ENCODE measurements at regions not wholly inside any gene's neighbourhood (a gene's known extent, or its start where the extent isn't known, plus 50 kb on each side); places are given as distances from the start of the nearest gene placed in this dataset.

GRCh38 chr6:92827104-92827503 lies 592.3 kb downstream of the EPHA7 start:
- no peak for DNase-seq

- DNase-seq = no peak
Measured at GRCh38 chr6:92826633-92827032, 592.7 kb downstream of the EPHA7 start.

GRCh38 chr6:92822222-92822621 lies 597.1 kb downstream of the EPHA7 start:
- DNase-seq = no peak

- DNase-seq = no peak
Measured at GRCh38 chr6:92820601-92821000, 598.8 kb downstream of the EPHA7 start.

GRCh38 chr6:92810913-92811312 lies 608.4 kb downstream of the EPHA7 start:
- DNase-seq = peak in 3 of 51 donors; percentile 3 to 8 (median 4)

DNA sequence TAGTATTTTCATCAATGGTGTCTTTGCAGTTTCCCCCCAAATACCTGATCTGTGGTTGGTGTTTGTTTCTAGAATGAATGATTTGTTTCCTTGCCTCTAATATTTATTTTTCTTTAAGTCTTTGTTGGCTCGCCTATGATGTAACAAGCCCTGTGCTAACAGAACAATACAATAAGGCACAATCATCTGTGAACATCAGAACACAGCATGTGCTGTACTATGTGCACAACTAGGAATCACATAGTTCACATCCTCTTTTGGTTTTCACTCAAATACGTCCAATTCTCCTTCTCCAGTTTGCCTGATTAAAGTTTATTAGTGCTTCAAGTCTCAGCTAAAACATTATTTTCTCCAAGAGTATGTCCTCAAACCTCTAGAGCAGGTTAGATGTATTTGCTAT lies 613.1 kb downstream of the EPHA7 start:
- DNase-seq = no peak

- no peak for DNase-seq
Measured at GRCh38 chr6:92791403-92791802, 628.0 kb downstream of the EPHA7 start.

GRCh38 chr6:92790381-92790780 lies 629.0 kb downstream of the EPHA7 start:
- no peak for DNase-seq

- DNase-seq = no peak
Measured at GRCh38 chr6:92784235-92784634, 635.1 kb downstream of the EPHA7 start.

- DNase-seq = peak in 7 of 51 donors; percentile 0 to 3 (median 2)
Measured at GRCh38 chr6:92779746-92780145, 639.6 kb downstream of the EPHA7 start.

- DNase-seq = peak in 1 of 51 donors; percentile 17
Measured at GRCh38 chr6:92777146-92777740, 642.1 kb downstream of the EPHA7 start.

- DNase-seq = no peak
Measured at GRCh38 chr6:92770540-92770939, 648.8 kb downstream of the EPHA7 start.

- no peak for DNase-seq
Measured at GRCh38 chr6:92767101-92767500, 652.3 kb downstream of the EPHA7 start.

DNA sequence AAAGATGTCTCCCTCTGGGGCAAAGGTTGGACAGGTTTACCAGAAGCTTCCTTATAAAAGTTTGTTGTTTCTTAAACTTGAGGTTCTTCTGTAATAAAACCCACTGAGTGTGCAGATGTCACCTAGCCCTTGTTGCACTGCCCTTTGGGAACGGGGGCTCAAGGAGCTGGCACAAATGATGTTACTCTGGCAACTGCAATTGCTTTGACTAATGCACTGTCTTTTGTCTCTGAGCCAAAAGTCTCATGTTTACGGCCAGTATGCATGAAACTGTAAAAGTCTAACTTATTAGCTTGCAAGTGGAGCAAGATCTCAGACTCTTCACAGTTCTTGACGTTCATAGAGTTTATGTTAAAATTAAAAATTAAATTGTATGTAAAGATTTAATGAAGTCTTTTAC lies 655.7 kb downstream of the EPHA7 start:
- no peak for DNase-seq

- DNase-seq = no peak
Measured at GRCh38 chr6:92763274-92763584, 656.1 kb downstream of the EPHA7 start.

DNA sequence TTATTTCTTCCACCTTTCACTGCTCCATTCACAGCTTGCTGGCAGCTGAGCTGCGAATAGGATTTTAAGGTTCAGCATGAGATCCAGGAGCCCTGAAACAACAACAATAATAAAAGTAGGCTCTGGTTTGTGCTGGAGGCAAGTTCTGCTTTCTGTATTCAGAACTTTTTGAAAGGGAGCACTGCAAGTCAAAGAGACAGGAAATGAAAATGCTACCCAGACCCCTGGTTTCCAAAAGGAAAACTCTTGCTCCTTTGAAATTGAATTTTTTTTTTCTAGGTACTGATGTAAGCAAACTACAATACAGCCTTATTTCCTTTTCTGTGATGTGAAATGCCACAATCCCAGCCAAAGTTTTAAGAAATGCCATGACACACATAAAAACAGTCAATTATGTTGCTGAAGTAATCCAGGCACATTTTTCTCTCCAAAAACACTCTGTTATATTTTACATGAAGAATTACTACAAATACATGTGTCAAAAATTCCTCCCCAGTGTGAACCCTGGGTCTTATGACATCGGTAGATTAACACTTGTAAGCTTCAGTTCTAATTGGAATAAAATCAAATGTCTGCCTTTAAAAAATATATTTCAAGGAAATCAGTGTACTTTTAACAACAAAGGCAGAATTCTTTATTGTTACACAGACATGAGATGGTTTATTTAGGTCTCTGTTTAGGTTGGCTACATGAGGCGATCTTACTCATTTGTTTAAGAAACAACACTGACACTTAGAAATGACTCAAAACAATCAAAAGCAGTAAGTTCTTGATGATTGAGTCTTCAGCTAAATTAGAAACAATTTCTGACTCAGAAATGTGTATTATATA lies 656.7 kb downstream of the EPHA7 start:
- no peak for DNase-seq

DNA sequence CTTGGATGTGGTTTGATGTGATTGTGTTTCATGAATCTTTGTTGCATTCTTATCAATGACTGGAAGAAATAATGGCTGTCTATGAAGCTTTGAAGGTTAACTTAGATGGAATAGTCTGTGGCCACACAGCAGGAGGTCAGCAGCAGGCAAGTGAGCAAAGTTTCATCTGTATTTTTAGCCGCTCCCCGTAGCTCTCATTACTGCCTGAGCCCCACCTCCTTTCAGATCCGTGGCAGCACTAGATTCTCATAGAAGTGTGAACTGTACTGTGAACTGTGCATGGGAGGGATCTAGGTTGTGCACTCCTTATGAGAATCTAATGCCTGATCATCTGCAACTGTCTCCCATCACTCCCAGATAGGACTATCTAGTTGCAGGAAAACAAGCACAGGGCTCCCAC lies 660.2 kb downstream of the EPHA7 start:
- no peak for DNase-seq

GRCh38 chr6:92757925-92758324 lies 661.4 kb downstream of the EPHA7 start:
- DNase-seq = no peak

- DNase-seq = no peak
Measured at GRCh38 chr6:92756912-92757311, 662.4 kb downstream of the EPHA7 start.

GRCh38 chr6:92753956-92754355 lies 665.4 kb downstream of the EPHA7 start:
- DNase-seq = no peak

DNA sequence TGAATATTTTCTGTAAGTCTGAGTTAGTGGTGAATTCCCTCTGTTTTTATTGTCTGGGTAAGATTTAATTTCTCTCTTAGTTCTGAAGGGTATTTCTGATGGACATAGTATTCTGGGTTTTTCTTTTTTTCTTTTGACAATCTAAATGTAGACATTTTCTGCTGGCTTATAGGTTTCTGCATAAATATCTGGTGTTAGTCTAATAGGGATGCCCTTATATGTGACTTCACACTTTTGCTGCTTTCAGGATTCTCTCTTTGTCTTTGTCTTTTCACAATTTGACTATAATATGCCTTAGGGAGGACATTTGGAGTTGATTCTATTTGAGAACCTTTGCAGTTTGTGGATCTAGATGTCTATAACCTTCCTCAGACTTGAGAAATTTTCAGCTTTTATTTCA lies 667.2 kb downstream of the EPHA7 start:
- DNase-seq = no peak

DNA sequence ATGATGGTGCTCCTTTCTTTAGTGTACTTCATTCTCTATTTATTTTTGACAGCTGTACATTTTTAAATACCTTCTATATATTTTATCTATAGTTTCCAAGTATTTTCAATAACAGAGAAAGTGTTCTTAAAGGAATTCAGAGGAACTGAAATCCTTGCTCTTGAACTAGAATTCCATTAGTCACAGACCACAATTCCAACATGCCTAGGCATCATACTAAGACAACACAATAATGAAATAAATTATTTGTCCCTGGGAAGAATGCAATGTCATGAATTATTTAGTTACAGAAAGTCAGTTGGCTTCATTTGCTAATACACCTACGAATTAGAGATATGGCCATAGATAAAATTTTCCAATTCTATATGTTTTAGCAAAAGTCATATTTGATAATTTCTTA lies 671.2 kb downstream of the EPHA7 start:
- no peak for DNase-seq

- no peak for DNase-seq
Measured at GRCh38 chr6:92737983-92738382, 681.4 kb downstream of the EPHA7 start.
